Loucy (cell line): ENCODE measurements at regions not wholly inside any gene's neighbourhood (a gene's known extent, or its start where the extent isn't known, plus 50 kb on each side); places are given as distances from the start of the nearest gene placed in this dataset.
A peak's percentile ranks its signal among the peaks of the same experiment; 100 is the strongest.

ENCODE experiments used
- H2AFZ ChIP-seq: fragments of 200-600 bp; sonication (generic); 2 replicates; pipeline ENCODE4 v1.6.0; 2016; ENCODE audit warnings: antibody characterized with exemption, mild to moderate bottlenecking, low read length, moderate library complexity
- H3F3A ChIP-seq: fragments of 200-600 bp; 2 replicates; pipeline ENCODE4 v1.6.0; 2016; ENCODE audit warnings: antibody characterized with exemption, low read depth, mild to moderate bottlenecking
- H3K27me3 ChIP-seq: fragments of 200-600 bp; sonication (generic); 2 replicates; pipeline ENCODE4 v1.6.1; 2014; ENCODE audit warnings: low read length, mild to moderate bottlenecking; ENCODE audit not compliant: insufficient read depth, poor library complexity, severe bottlenecking
- H3K36me3 ChIP-seq: fragments of 200-600 bp; sonication (generic); 2 replicates; pipeline ENCODE4 v1.6.1; 2016; ENCODE audit warnings: low read length; ENCODE audit not compliant: insufficient read depth
- H3K4me1 ChIP-seq: fragments of 200-600 bp; sonication (generic); 2 replicates; pipeline ENCODE4 v1.5.1; 2014; ENCODE audit warnings: low read length, mild to moderate bottlenecking; ENCODE audit not compliant: insufficient read depth, poor library complexity, severe bottlenecking
- H3K4me2 ChIP-seq: fragments of 200-600 bp; sonication (generic); 2 replicates; pipeline ENCODE4 v1.6.0; 2014; ENCODE audit warnings: antibody characterized with exemption, low read length, low read depth, mild to moderate bottlenecking; ENCODE audit not compliant: poor library complexity, severe bottlenecking
- H3K4me3 ChIP-seq: fragments of 200-600 bp; sonication (generic); 2 replicates; pipeline ENCODE4 v1.5.1; 2014; ENCODE audit warnings: low read length, mild to moderate bottlenecking, mixed read lengths; ENCODE audit not compliant: poor library complexity, severe bottlenecking
- H3K79me2 ChIP-seq: fragments of 200-600 bp; sonication (generic); 2 replicates; pipeline ENCODE4 v1.6.1; 2014; ENCODE audit warnings: low read length; ENCODE audit not compliant: insufficient read depth
- H3K9ac ChIP-seq: fragments of 200-600 bp; sonication (generic); 2 replicates; pipeline ENCODE4 v1.6.0; 2014; ENCODE audit warnings: mild to moderate bottlenecking, low read depth, low read length, moderate library complexity; ENCODE audit not compliant: poor library complexity, severe bottlenecking
- H3K9me2 ChIP-seq: fragments of 200-600 bp; sonication (generic); replicated peaks from 2 replicates; pipeline ENCODE4 v1.6.1; 2016; ENCODE audit warnings: low read depth, low read length, mixed read lengths
- H3K9me3 ChIP-seq: fragments of 200-600 bp; sonication (generic); 2 replicates; pipeline ENCODE4 v1.6.1; 2014; ENCODE audit warnings: mild to moderate bottlenecking, antibody characterized with exemption, low read length, low read depth; ENCODE audit not compliant: insufficient read depth
- H4K20me1 ChIP-seq: fragments of 200-600 bp; sonication (generic); 2 replicates; pipeline ENCODE4 v1.6.0; 2014; ENCODE audit warnings: antibody characterized with exemption, low read length, mild to moderate bottlenecking; ENCODE audit not compliant: insufficient read depth, poor library complexity, severe bottlenecking
- CTCF ChIP-seq: fragments of 200-600 bp; sonication (generic); conservative IDR thresholded peaks from 2 replicates; pipeline ENCODE4 v1.5.1; 2014; ENCODE audit warnings: mild to moderate bottlenecking, antibody characterized with exemption, low read length
- EZH2phosphoT487 ChIP-seq: fragments of 200-600 bp; IDR thresholded peaks from 2 replicates; pipeline ENCODE4 v1.6.1; 2018; ENCODE audit warnings: antibody characterized with exemption, mild to moderate bottlenecking, moderate library complexity, borderline replicate concordance

- TF ChIP-seq EZH2phosphoT487 (no peak), CTCF (no peak)
- Histone ChIP-seq H3K79me2 (no peaks in the 10 kb centered on the region), H2AFZ (no peak overlapping the region), H3K9me3 (no peaks in the 10 kb centered on the region), H3K36me3 (no peaks in the 10 kb centered on the region), H3K4me3 (no peak overlapping the region), H3K9me2 (no peaks in the 10 kb centered on the region), H3K9ac (no peak overlapping the region), H3K4me1 (no peaks in the 10 kb centered on the region), H3K4me2 (no peak overlapping the region), H3F3A (no peaks in the 10 kb centered on the region), H4K20me1 (no peaks in the 10 kb centered on the region), H3K27me3 (peaks cover 5% of the 10 kb centered on the region)
Observed at GRCh38 chr10:118246332-118247295, 95.5 kb downstream of the FAM204A start.

- no peaks in the 10 kb centered on the region for H3K9me3 ChIP-seq
- H2AFZ ChIP-seq, result no peak overlapping the region
- H3K9me2 ChIP-seq, result no peaks in the 10 kb centered on the region
- no peaks in the 10 kb centered on the region for H3K4me1 ChIP-seq
- no peak overlapping the region for H3K4me2 ChIP-seq
- H3F3A ChIP-seq, result no peaks in the 10 kb centered on the region
- no peaks in the 10 kb centered on the region for H3K79me2 ChIP-seq
- H3K4me3 ChIP-seq, result no peak overlapping the region
- no peaks in the 10 kb centered on the region for H3K36me3 ChIP-seq
- no peaks in the 10 kb centered on the region for H4K20me1 ChIP-seq
- TF ChIP-seq EZH2phosphoT487 (no peak), CTCF (no peak)
- H3K9ac ChIP-seq, result no peak overlapping the region
- H3K27me3 ChIP-seq, result peaks cover 5% of the 10 kb centered on the region
Observed at GRCh38 chr10:118243907-118244306, 98.2 kb downstream of the FAM204A start.

- Histone ChIP-seq H3K9me2 (no peaks in the 10 kb centered on the region), H3K9me3 (no peaks in the 10 kb centered on the region), H3K36me3 (no peaks in the 10 kb centered on the region), H3K27me3 (peaks cover 5% of the 10 kb centered on the region), H3K79me2 (no peaks in the 10 kb centered on the region), H3K4me1 (no peaks in the 10 kb centered on the region), H3F3A (no peaks in the 10 kb centered on the region), H3K4me3 (no peak overlapping the region), H3K9ac (no peak overlapping the region), H3K4me2 (no peak overlapping the region), H2AFZ (0 out of 2 replicates have a peak overlapping the region, but pooled peaks have one; percentile 22), H4K20me1 (no peaks in the 10 kb centered on the region)
- TF ChIP-seq CTCF (peak; percentile 99), EZH2phosphoT487 (no peak)
Observed at GRCh38 chr10:118241229-118242137, 100.6 kb downstream of the FAM204A start.
